ENCODE measurements at regions not wholly inside any gene's neighbourhood (a gene's known extent, or its start where the extent isn't known, plus 50 kb on each side); places are given as distances from the start of the nearest gene placed in this dataset.

DNA sequence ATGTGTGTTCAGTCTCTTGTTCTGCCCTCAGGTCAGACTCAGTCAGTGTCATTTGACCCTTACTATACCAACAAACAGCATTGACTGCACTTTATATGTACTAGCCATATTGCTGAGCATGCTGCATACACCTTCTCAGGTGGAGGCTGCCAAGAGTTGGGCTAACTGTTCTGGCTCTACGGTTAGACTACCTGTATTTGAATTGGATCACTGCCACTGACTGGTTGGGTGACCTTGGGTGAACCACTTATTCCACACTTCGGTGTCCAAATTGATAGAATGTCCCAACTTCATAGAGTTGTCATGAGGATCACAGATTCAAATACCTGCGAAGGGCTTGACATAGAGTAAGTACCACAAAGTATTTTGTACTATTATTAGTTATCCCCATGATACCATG, 91.2 kb upstream of the GPR50 start:
- TF ChIP-seq, protein P1, sequence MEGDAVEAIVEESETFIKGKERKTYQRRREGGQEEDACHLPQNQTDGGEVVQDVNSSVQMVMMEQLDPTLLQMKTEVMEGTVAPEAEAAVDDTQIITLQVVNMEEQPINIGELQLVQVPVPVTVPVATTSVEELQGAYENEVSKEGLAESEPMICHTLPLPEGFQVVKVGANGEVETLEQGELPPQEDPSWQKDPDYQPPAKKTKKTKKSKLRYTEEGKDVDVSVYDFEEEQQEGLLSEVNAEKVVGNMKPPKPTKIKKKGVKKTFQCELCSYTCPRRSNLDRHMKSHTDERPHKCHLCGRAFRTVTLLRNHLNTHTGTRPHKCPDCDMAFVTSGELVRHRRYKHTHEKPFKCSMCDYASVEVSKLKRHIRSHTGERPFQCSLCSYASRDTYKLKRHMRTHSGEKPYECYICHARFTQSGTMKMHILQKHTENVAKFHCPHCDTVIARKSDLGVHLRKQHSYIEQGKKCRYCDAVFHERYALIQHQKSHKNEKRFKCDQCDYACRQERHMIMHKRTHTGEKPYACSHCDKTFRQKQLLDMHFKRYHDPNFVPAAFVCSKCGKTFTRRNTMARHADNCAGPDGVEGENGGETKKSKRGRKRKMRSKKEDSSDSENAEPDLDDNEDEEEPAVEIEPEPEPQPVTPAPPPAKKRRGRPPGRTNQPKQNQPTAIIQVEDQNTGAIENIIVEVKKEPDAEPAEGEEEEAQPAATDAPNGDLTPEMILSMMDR (IDR thresholded peaks at IDR 0.05), result no peak
- no peak for TF ChIP-seq POLR2A (IDR thresholded peaks at IDR 0.05)

All from Peyer's patch (tissue), 4 donors.